ENCODE measurements at regions not wholly inside any gene's neighbourhood (a gene's known extent, or its start where the extent isn't known, plus 50 kb on each side); places are given as distances from the start of the nearest gene placed in this dataset.

- Histone ChIP-seq H3K4me3 (ENCODE audit: low read length) (no peak overlapping the region), H3K27me3 (ENCODE audit: control insufficient read depth, low read length) (no peaks in the 10 kb centered on the region), H3K9me3 (ENCODE audit: control insufficient read depth, insufficient read depth, low read length) (no peaks in the 10 kb centered on the region), H3K79me2 (ENCODE audit: control insufficient read depth, low read length) (no peaks in the 10 kb centered on the region), H4K20me1 (ENCODE audit: control insufficient read depth, insufficient read depth, low read depth, low read length) (no peaks in the 10 kb centered on the region), H3K9me2 (replicated peaks; ENCODE audit: control insufficient read depth, low read length) (no peaks in the 10 kb centered on the region), H3F3A (ENCODE audit: control insufficient read depth, insufficient read depth) (no peaks in the 10 kb centered on the region), H3K36me3 (ENCODE audit: control insufficient read depth, low read length) (no peaks in the 10 kb centered on the region), H3K27ac (ENCODE audit: low read depth, low read length) (no peak overlapping the region), H3K4me1 (ENCODE audit: control insufficient read depth, low read length) (no peaks in the 10 kb centered on the region), H3K4me2 (ENCODE audit: low read length) (no peak overlapping the region)
- TF ChIP-seq EZH2phosphoT487 (IDR thresholded peaks at IDR 0.05; ENCODE audit: borderline replicate concordance, low read length), result no peak
- TF ChIP-seq, protein P1, sequence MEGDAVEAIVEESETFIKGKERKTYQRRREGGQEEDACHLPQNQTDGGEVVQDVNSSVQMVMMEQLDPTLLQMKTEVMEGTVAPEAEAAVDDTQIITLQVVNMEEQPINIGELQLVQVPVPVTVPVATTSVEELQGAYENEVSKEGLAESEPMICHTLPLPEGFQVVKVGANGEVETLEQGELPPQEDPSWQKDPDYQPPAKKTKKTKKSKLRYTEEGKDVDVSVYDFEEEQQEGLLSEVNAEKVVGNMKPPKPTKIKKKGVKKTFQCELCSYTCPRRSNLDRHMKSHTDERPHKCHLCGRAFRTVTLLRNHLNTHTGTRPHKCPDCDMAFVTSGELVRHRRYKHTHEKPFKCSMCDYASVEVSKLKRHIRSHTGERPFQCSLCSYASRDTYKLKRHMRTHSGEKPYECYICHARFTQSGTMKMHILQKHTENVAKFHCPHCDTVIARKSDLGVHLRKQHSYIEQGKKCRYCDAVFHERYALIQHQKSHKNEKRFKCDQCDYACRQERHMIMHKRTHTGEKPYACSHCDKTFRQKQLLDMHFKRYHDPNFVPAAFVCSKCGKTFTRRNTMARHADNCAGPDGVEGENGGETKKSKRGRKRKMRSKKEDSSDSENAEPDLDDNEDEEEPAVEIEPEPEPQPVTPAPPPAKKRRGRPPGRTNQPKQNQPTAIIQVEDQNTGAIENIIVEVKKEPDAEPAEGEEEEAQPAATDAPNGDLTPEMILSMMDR (IDR thresholded peaks at IDR 0.05; ENCODE audit: low read depth, low read length, poor library complexity, severe bottlenecking), result peak; percentile 61
Measured at GRCh38 chr20:39676857-39677391, 714.8 kb downstream of the DHX35 start.

DNA sequence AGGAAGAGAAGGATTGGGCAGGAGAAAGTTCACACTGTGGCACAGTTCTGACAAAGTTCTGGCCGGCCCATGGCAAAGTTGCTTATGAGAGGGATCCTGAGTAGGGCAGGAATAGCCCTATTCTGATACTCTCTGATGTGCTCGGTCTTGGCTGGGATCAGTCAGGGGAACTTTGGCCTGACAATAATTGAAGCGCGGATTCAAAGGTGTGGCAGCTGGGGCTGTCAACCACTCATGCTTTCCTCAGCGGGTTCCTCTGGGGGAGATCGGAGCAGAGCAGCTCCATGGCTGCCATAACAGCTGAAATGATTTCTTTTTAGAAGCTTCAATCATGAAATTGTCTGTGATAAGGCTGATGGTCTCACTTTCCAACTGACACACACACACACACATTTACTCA is 714.1 kb downstream of the DHX35 start:
- TF ChIP-seq EZH2phosphoT487 (IDR thresholded peaks at IDR 0.05; ENCODE audit: borderline replicate concordance, low read length), result no peak
- TF ChIP-seq, protein P1 (IDR thresholded peaks at IDR 0.05; ENCODE audit: low read depth, low read length, poor library complexity, severe bottlenecking), result no peak
- H3K27ac ChIP-seq (ENCODE audit: low read depth, low read length), result no peak overlapping the region
- no peaks in the 10 kb centered on the region for H3K9me2 ChIP-seq (replicated peaks; ENCODE audit: control insufficient read depth, low read length)
- H3K4me1 ChIP-seq (ENCODE audit: control insufficient read depth, low read length), result no peaks in the 10 kb centered on the region
- no peak overlapping the region for H3K4me2 ChIP-seq (ENCODE audit: low read length)
- H3K79me2 ChIP-seq (ENCODE audit: control insufficient read depth, low read length), result no peaks in the 10 kb centered on the region
- no peaks in the 10 kb centered on the region for H4K20me1 ChIP-seq (ENCODE audit: control insufficient read depth, insufficient read depth, low read depth, low read length)
- no peak overlapping the region for H3K4me3 ChIP-seq (ENCODE audit: low read length)
- no peaks in the 10 kb centered on the region for H3K36me3 ChIP-seq (ENCODE audit: control insufficient read depth, low read length)
- H3K27me3 ChIP-seq (ENCODE audit: control insufficient read depth, low read length), result no peaks in the 10 kb centered on the region
- no peaks in the 10 kb centered on the region for H3K9me3 ChIP-seq (ENCODE audit: control insufficient read depth, insufficient read depth, low read length)
- no peaks in the 10 kb centered on the region for H3F3A ChIP-seq (ENCODE audit: control insufficient read depth, insufficient read depth)

- no peak overlapping the region for H3K4me2 ChIP-seq (ENCODE audit: low read length)
Measured at GRCh38 chr20:39674842-39675241, 712.7 kb downstream of the DHX35 start.

More at GRCh38 chr20:39674842-39675241, 712.7 kb downstream of the DHX35 start:
- no peaks in the 10 kb centered on the region for H3K9me3 ChIP-seq (ENCODE audit: control insufficient read depth, insufficient read depth, low read length)
- H3K4me3 ChIP-seq (ENCODE audit: low read length), result no peak overlapping the region
- no peaks in the 10 kb centered on the region for H3K4me1 ChIP-seq (ENCODE audit: control insufficient read depth, low read length)
- no peaks in the 10 kb centered on the region for H3K79me2 ChIP-seq (ENCODE audit: control insufficient read depth, low read length)
- no peak overlapping the region for H3K27ac ChIP-seq (ENCODE audit: low read depth, low read length)
- no peaks in the 10 kb centered on the region for H3K9me2 ChIP-seq (replicated peaks; ENCODE audit: control insufficient read depth, low read length)
- H3F3A ChIP-seq (ENCODE audit: control insufficient read depth, insufficient read depth), result no peaks in the 10 kb centered on the region
- H4K20me1 ChIP-seq (ENCODE audit: control insufficient read depth, insufficient read depth, low read depth, low read length), result no peaks in the 10 kb centered on the region
- H3K36me3 ChIP-seq (ENCODE audit: control insufficient read depth, low read length), result no peaks in the 10 kb centered on the region
- no peaks in the 10 kb centered on the region for H3K27me3 ChIP-seq (ENCODE audit: control insufficient read depth, low read length)
- no peak for TF ChIP-seq EZH2phosphoT487 (IDR thresholded peaks at IDR 0.05; ENCODE audit: borderline replicate concordance, low read length)
- TF ChIP-seq, protein P1 (IDR thresholded peaks at IDR 0.05; ENCODE audit: low read depth, low read length, poor library complexity, severe bottlenecking), result no peak

Measured in DOHH2 (cell line).